HepG2 (cell line): ENCODE measurements at regions not wholly inside any gene's neighbourhood (a gene's known extent, or its start where the extent isn't known, plus 50 kb on each side); places are given as distances from the start of the nearest gene placed in this dataset.

Experiments used
- CTCF ChIP-seq: sonication (generic); formaldehyde crosslinking; IDR thresholded peaks from 2 replicates; pipeline ENCODE4 v1.5.0; 2020; ENCODE audit warnings: mild to moderate bottlenecking, missing genetic modification reagents, moderate library complexity
- HCFC1 ChIP-seq: fragments of 150-350 bp; IDR thresholded peaks from 2 replicates; pipeline ENCODE4 v1.6.1; 2014; ENCODE audit warnings: low read depth, low read length
- JDP2 ChIP-seq: sonication (generic); formaldehyde crosslinking; IDR thresholded peaks from 2 replicates; pipeline ENCODE4 v1.8.1; 2022; ENCODE audit warnings: missing genetic modification reagents, borderline replicate concordance
- RAD51 ChIP-seq: fragments of 450-650 bp; IDR thresholded peaks from 2 replicates; pipeline ENCODE4 v1.6.1; 2016; ENCODE audit warnings: borderline replicate concordance
- SMAD3 ChIP-seq: sonication (generic); formaldehyde crosslinking; IDR thresholded peaks from 2 replicates; pipeline ENCODE4 v1.4.0; 2020; ENCODE audit warnings: missing genetic modification reagents
- TRIM24 ChIP-seq: sonication (generic); formaldehyde crosslinking; IDR thresholded peaks from 2 replicates; pipeline ENCODE4 v1.8.0; 2022; ENCODE audit warnings: mild to moderate bottlenecking, missing genetic modification reagents
- ZNF160 ChIP-seq: sonication (generic); formaldehyde crosslinking; IDR thresholded peaks from 2 replicates; pipeline ENCODE4 v1.8.0; 2022; ENCODE audit warnings: mild to moderate bottlenecking, inconsistent platforms, missing genetic modification reagents
- ZNF275 ChIP-seq: sonication (generic); formaldehyde crosslinking; IDR thresholded peaks from 2 replicates; pipeline ENCODE4 v1.8.0; 2022; ENCODE audit warnings: missing genetic modification reagents, mild to moderate bottlenecking, inconsistent platforms, borderline replicate concordance
- ZNF790 ChIP-seq: sonication (generic); formaldehyde crosslinking; IDR thresholded peaks from 2 replicates; pipeline ENCODE4 v1.8.0; 2022; ENCODE audit warnings: missing genetic modification reagents, mild to moderate bottlenecking, borderline replicate concordance
- TF ChIP-seq, protein P1 (sequence below): IDR thresholded peaks from 2 replicates; pipeline ENCODE4 v1.6.1; 2016; ENCODE audit warnings: low read depth, missing genetic modification reagents, missing compliant biosample characterization
- TF ChIP-seq, protein P2 (sequence below): sonication (generic); formaldehyde crosslinking; IDR thresholded peaks from 2 replicates; pipeline ENCODE4 v1.4.0; 2020; ENCODE audit warnings: low read depth, mild to moderate bottlenecking, missing genetic modification reagents
- TF ChIP-seq, protein P3 (sequence below): sonication (generic); formaldehyde crosslinking; IDR thresholded peaks from 2 replicates; pipeline ENCODE4 v1.4.0; 2020; ENCODE audit warnings: missing genetic modification reagents
- TF ChIP-seq, protein P4 (sequence below): sonication (generic); formaldehyde crosslinking; IDR thresholded peaks from 2 replicates; pipeline ENCODE4 v1.4.0; 2020; ENCODE audit warnings: missing genetic modification reagents; ENCODE audit errors: not compliant biosample characterization
- TF ChIP-seq, protein P5 (sequence below): sonication (generic); formaldehyde crosslinking; IDR thresholded peaks from 2 replicates; pipeline ENCODE4 v1.4.0; 2020; ENCODE audit warnings: low read depth, missing genetic modification reagents

DNA sequence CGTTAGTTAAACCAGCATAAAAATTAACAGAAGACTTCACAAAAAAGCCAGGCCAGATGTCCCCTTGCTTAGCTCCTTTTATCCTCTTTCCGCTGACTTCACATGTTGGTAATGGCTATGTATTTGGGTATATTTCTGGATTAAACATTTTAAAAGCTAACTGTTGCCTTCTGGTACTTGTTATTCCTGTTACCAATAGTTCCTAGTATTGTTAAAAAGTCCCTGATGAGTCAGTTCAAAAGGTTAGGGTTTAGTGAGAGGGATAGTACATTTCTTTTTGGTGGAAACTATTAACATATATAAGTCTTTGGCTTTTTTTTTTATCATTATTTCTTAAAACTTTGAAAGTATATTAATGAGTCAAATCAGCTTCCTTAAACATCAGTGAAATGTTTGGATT, 103.2 kb upstream of the ELL2 start:
- TF ChIP-seq, protein P1, sequence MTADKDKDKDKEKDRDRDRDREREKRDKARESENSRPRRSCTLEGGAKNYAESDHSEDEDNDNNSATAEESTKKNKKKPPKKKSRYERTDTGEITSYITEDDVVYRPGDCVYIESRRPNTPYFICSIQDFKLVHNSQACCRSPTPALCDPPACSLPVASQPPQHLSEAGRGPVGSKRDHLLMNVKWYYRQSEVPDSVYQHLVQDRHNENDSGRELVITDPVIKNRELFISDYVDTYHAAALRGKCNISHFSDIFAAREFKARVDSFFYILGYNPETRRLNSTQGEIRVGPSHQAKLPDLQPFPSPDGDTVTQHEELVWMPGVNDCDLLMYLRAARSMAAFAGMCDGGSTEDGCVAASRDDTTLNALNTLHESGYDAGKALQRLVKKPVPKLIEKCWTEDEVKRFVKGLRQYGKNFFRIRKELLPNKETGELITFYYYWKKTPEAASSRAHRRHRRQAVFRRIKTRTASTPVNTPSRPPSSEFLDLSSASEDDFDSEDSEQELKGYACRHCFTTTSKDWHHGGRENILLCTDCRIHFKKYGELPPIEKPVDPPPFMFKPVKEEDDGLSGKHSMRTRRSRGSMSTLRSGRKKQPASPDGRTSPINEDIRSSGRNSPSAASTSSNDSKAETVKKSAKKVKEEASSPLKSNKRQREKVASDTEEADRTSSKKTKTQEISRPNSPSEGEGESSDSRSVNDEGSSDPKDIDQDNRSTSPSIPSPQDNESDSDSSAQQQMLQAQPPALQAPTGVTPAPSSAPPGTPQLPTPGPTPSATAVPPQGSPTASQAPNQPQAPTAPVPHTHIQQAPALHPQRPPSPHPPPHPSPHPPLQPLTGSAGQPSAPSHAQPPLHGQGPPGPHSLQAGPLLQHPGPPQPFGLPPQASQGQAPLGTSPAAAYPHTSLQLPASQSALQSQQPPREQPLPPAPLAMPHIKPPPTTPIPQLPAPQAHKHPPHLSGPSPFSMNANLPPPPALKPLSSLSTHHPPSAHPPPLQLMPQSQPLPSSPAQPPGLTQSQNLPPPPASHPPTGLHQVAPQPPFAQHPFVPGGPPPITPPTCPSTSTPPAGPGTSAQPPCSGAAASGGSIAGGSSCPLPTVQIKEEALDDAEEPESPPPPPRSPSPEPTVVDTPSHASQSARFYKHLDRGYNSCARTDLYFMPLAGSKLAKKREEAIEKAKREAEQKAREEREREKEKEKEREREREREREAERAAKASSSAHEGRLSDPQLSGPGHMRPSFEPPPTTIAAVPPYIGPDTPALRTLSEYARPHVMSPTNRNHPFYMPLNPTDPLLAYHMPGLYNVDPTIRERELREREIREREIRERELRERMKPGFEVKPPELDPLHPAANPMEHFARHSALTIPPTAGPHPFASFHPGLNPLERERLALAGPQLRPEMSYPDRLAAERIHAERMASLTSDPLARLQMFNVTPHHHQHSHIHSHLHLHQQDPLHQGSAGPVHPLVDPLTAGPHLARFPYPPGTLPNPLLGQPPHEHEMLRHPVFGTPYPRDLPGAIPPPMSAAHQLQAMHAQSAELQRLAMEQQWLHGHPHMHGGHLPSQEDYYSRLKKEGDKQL (CRISPR knock-in tag): no peak
- TF ChIP-seq, protein P2, sequence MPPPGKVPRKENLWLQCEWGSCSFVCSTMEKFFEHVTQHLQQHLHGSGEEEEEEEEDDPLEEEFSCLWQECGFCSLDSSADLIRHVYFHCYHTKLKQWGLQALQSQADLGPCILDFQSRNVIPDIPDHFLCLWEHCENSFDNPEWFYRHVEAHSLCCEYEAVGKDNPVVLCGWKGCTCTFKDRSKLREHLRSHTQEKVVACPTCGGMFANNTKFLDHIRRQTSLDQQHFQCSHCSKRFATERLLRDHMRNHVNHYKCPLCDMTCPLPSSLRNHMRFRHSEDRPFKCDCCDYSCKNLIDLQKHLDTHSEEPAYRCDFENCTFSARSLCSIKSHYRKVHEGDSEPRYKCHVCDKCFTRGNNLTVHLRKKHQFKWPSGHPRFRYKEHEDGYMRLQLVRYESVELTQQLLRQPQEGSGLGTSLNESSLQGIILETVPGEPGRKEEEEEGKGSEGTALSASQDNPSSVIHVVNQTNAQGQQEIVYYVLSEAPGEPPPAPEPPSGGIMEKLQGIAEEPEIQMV: no peak
- TF ChIP-seq ZNF275 (CRISPR knock-in tag): no peak
- TF ChIP-seq SMAD3 (CRISPR knock-in tag): no peak
- TF ChIP-seq CTCF: no peak
- TF ChIP-seq, protein P3, sequence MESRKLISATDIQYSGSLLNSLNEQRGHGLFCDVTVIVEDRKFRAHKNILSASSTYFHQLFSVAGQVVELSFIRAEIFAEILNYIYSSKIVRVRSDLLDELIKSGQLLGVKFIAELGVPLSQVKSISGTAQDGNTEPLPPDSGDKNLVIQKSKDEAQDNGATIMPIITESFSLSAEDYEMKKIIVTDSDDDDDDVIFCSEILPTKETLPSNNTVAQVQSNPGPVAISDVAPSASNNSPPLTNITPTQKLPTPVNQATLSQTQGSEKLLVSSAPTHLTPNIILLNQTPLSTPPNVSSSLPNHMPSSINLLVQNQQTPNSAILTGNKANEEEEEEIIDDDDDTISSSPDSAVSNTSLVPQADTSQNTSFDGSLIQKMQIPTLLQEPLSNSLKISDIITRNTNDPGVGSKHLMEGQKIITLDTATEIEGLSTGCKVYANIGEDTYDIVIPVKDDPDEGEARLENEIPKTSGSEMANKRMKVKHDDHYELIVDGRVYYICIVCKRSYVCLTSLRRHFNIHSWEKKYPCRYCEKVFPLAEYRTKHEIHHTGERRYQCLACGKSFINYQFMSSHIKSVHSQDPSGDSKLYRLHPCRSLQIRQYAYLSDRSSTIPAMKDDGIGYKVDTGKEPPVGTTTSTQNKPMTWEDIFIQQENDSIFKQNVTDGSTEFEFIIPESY (CRISPR knock-in tag): no peak
- TF ChIP-seq RAD51: no peak
- TF ChIP-seq JDP2: no peak
- TF ChIP-seq ZNF160 (CRISPR knock-in tag): no peak
- TF ChIP-seq ZNF790: no peak
- no peak for TF ChIP-seq HCFC1
- TF ChIP-seq, protein P4, sequence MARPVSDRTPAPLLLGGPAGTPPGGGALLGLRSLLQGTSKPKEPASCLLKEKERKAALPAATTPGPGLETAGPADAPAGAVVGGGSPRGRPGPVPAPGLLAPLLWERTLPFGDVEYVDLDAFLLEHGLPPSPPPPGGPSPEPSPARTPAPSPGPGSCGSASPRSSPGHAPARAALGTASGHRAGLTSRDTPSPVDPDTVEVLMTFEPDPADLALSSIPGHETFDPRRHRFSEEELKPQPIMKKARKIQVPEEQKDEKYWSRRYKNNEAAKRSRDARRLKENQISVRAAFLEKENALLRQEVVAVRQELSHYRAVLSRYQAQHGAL (CRISPR knock-in tag): no peak
- TF ChIP-seq TRIM24 (CRISPR knock-in tag): no peak
- TF ChIP-seq, protein P5, sequence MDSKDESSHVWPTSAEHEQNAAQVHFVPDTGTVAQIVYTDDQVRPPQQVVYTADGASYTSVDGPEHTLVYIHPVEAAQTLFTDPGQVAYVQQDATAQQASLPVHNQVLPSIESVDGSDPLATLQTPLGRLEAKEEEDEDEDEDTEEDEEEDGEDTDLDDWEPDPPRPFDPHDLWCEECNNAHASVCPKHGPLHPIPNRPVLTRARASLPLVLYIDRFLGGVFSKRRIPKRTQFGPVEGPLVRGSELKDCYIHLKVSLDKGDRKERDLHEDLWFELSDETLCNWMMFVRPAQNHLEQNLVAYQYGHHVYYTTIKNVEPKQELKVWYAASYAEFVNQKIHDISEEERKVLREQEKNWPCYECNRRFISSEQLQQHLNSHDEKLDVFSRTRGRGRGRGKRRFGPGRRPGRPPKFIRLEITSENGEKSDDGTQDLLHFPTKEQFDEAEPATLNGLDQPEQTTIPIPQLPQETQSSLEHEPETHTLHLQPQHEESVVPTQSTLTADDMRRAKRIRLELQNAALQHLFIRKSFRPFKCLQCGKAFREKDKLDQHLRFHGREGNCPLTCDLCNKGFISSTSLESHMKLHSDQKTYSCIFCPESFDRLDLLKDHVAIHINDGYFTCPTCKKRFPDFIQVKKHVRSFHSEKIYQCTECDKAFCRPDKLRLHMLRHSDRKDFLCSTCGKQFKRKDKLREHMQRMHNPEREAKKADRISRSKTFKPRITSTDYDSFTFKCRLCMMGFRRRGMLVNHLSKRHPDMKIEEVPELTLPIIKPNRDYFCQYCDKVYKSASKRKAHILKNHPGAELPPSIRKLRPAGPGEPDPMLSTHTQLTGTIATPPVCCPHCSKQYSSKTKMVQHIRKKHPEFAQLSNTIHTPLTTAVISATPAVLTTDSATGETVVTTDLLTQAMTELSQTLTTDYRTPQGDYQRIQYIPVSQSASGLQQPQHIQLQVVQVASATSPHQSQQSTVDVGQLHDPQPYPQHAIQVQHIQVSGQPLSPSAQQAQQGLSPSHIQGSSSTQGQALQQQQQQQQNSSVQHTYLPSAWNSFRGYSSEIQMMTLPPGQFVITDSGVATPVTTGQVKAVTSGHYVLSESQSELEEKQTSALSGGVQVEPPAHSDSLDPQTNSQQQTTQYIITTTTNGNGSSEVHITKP (CRISPR knock-in tag): no peak
